GM18498 (cell line): ENCODE measurements at regions not wholly inside any gene's neighbourhood (a gene's known extent, or its start where the extent isn't known, plus 50 kb on each side); places are given as distances from the start of the nearest gene placed in this dataset.
"Not testable (repeated sequence)": the region's sequence is repeated elsewhere in the genome, so short reads cannot be mapped to it uniquely, and the experiment has no call there.

ENCODE experiments used
- ATAC-seq: cut with Tn5 transposase; IDR thresholded peaks from one replicate; pipeline ENCODE4 v1.9.1; 2021; ENCODE audit warnings: mild to moderate bottlenecking, moderate library complexity; ENCODE audit not compliant: unreplicated experiment

DNA sequence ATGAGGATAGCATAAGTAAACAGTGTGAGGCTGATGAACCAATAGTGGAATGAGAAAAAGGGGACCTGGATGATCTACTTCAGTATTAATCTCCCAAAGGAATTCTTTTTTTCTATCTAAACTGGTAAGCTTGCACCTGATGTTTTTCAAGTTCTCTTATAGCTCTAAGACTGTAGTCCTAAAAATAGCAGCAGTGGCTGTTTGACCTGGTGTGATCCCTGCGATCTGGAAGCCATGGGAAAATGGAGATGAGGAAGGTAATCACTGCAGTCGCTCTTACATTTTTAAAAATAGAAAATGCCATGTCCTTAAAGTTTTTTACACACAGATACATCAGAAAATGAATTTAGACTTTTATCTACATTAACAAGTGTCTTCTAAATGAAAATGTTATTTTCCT, 926.4 kb upstream of the SLC35B3 start:
- ATAC-seq = no peak

GRCh38 chr6:9360881-9361280, 925.5 kb upstream of the SLC35B3 start:
- no peak for ATAC-seq

DNA sequence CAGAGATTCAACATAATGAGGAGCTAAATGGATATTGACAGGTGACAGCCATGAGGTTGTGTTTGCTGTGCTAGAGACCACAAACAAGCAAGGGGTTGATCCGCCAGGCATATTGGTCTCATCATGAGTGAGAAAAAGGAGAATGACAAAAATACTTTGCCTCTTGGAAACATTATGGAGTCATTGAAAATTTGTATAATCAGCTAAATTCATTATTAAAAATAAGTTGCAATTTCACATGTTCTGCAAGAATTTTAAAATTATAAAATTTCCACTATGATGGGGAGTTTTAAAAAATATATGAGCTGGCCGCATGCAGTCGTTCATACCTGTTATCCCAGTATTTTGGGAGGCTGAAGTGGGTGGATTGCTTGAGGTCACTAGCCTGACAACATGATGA, 912.3 kb upstream of the SLC35B3 start:
- ATAC-seq = no peak

DNA sequence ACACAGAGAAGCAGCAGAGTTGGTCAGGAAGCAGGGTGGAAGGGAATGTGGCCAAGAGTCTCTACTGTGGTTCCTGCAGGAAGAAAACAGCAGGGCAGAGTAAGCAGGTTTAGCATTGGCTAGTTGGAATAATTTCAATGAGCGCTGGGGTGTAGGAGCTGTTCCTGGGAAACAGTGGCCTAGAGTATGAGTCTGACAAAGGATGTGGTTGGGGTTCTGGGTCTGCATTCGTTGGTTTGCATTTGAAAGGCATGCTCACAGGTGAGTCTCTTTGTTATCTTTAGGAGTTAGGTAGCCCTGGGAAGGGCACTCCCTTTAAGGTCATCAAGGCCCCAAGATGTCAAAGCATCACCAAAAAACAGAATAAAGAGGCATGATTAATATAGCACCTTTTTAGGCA, 911.6 kb upstream of the SLC35B3 start:
- no peak for ATAC-seq

DNA sequence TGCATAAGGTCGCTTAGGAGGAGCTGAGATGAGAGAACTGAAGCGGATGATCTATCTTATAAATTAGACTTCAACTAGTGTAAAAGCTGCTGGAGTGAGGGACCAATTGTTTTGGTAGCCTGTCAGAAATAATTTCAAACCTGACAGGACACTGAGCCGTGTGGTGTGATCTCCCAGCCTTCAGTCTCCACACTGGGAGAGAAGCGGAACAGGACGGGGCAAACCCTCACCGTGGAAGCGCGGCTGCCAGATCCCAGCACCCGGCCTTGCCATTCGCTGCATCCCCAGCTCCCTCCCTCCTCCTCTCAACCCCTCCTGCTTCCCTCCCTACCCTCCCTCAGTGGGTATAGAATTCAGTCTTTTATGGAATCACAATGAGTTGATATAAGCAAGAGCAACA, 900.1 kb upstream of the SLC35B3 start:
- no peak for ATAC-seq

DNA sequence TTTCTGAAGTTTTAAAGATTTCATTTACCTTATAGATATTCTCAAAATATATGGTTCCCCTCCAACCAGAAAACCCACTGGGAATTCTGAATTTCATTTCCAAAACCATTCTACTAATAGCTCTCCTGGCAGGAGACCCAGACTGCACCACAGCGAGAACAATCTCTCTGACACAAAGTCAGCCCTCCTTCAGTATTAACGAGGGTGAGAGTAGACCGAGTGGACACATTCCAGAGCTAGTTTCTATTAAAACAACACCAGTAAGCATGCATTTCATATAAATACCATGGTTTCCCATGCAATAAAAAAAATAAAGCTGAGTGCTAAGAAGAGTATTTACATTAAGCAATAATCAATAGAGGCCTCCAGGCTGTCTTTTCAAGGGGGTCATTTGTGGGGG, 899.6 kb upstream of the SLC35B3 start:
- ATAC-seq = no peak

- ATAC-seq = no peak
These were observed 897.0 kb upstream of the SLC35B3 start for GRCh38 chr6:9332241-9332780.

- ATAC-seq = no peak
These were observed 881.5 kb upstream of the SLC35B3 start for GRCh38 chr6:9316831-9317230.

- ATAC-seq = no peak
These were observed 880.8 kb upstream of the SLC35B3 start for GRCh38 chr6:9315966-9316650.

DNA sequence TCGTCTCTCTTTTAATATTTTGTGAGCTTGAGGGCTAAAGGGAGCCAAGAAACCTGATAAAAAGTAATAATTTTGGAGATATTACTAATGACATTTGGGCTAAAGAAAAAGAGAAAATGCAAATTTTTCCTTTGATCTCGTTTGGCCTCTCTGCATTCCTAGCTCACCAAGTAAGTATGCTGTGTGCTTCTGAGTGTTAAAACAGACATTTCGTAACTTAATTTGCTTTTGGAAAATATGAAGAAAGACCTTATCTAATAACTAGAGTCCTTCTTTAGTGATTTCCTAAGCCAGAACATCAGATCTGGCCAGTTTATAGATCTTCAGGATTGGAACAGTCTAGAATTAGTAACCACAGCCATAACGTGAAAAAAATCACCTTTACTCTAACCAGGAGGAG, 872.9 kb upstream of the SLC35B3 start:
- no peak for ATAC-seq

GRCh38 chr6:9307786-9308185, 872.4 kb upstream of the SLC35B3 start:
- ATAC-seq = no peak

- no peak for ATAC-seq
These were observed 871.8 kb upstream of the SLC35B3 start for GRCh38 chr6:9307187-9307586.

- ATAC-seq = no peak
These were observed 860.3 kb upstream of the SLC35B3 start for GRCh38 chr6:9295644-9296043.

DNA sequence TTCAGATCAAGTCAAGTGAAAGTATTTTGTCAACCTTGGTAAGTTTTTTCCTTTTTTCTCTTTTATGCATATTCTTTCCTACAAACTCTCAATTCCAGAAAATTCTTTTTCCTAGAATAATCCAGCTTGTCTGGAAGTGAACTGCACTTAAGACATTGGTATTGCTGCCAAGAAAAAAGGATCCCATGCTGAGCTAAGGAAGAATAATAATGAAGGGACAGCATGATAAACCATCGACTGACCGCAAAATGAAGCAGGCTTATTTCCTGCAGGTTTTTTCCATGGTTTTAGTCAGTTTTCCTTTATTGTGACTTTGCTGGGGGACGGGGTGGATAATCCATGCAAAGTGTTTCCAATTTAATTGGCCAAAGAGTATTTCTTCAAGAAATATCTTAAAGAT, 857.6 kb upstream of the SLC35B3 start:
- ATAC-seq = no peak

DNA sequence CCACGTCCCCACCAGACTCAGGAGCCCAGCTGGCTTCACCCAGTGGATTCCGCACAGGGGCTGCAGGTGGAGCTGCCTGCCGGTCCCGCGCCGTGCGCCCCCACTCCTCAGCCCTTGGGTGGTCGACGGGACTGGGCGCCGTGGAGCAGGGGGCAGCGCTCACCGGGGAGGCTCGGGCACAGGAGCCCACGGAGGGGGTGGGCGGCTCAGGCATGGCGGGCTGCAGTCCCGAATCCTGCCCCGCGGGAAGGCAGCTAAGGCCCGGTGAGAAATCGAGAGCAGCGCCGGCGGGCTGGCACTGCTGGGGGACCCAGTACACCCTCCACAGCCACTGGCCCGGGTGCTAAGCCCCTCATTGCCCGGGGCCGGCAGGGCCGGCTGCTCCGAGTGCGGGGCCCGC, 855.0 kb upstream of the SLC35B3 start:
- not testable (repeated sequence) for ATAC-seq

DNA sequence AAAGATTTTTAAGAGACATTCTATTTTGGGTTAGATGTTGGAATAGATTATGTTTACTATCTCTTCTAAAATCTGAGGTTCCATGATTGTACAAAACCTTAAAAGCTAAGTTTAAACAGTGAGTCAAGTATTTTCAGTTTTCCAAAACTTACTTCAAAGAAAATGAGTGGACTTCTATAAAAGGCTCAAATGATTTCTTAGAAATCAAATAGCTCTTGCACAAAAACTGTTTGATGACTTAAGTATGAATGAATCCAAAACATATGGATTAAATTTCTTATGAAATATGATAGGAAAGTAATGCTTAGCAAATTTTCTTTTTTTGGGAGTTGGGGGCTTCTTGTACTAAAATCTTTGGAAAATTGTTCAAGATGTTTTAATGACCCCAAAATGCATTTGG, 837.3 kb upstream of the SLC35B3 start:
- ATAC-seq = no peak

DNA sequence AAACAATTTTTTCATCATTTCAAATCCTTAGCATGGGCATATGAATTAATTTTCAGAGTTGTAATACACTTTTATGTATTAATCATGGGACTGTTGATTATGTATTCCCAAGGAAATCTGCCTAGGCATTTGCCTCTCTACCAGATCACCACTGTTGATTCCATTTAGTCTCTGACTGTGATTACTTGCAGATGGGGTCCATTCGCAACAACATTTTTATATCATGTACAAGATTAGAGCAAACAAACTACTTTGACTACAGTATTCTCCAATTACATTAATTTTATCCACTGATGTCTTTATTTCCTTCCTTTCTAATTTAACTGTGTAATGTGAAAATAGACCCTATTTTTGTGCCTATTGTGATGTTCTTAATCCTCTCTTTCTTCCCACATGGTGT, 831.4 kb upstream of the SLC35B3 start:
- no peak for ATAC-seq

GRCh38 chr6:9257215-9257614, 821.9 kb upstream of the SLC35B3 start:
- no peak for ATAC-seq

DNA sequence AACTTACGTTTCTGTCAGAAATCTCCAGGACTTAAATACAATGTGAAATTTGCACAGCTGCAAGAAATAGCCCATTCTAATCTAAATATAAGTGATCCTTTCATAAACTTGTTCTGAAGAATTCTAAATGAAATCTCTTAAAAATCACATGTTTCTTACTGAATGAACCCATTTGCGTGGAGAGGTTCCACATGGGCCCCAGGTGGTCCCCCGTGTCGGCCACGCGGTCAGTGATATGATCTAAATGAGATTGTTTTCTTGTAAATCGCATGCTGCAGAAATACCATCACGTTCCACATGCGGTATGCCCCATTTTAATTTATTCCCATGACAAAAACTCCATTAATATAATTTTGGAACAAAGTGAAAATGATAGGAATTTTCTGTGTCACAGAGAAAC, 818.9 kb upstream of the SLC35B3 start:
- no peak for ATAC-seq

DNA sequence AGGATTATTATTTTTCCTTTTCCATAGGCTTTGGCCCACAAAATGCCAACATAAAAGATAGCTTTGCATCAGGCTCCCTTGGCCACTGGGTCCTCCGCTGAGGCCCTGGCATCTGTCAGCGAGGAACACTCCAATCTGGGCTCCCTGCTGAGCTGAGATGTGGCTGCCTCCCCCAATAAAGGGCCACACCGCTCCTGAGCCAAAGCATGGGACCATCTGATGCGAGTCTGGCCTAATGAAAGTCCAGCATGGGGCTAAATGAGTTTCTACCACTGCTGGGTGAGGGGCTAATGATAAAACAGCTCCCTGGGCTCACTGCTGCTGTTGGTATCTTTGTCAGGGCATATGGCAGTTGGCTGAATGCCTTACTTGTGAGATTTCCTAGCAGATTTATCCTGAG, 817.5 kb upstream of the SLC35B3 start:
- ATAC-seq = no peak

GRCh38 chr6:9250852-9251251, 815.5 kb upstream of the SLC35B3 start:
- no peak for ATAC-seq

DNA sequence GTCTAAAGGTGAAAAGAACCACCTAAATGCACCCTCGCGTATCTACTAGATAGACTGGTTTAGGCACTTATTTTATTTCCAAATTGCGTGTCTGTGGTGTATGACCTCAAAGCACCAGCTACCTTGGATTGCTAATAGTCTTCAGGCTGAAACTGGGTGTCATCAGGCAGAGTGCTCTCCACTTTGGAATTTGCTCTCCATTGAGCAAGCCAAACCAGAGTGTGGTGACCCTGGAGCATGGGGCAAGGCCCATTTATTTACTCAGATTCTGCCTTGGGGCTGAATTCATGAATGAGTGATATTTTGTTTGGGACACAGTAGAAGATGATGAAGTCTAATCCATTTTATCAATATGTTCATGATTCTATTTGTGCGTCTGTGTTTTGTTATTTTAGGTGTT, 812.8 kb upstream of the SLC35B3 start:
- no peak for ATAC-seq

GRCh38 chr6:9240861-9241260, 805.5 kb upstream of the SLC35B3 start:
- no peak for ATAC-seq
